GM19324 (cell line): ENCODE measurements at regions not wholly inside any gene's neighbourhood (a gene's known extent, or its start where the extent isn't known, plus 50 kb on each side); places are given as distances from the start of the nearest gene placed in this dataset.

Experiments
- ATAC-seq: cut with Tn5 transposase; IDR thresholded peaks from one replicate; pipeline ENCODE4 v1.9.1; 2021; ENCODE audit warnings: mild to moderate bottlenecking, moderate library complexity; ENCODE audit not compliant: unreplicated experiment, low FRiP score

- no peak for ATAC-seq
Observed at GRCh38 chr2:12155303-12156051, 409.0 kb downstream of the LPIN1 start.

GRCh38 chr2:12156349-12156748 lies 409.9 kb downstream of the LPIN1 start:
- no peak for ATAC-seq

- ATAC-seq: no peak
Observed at GRCh38 chr2:12161085-12161484, 414.7 kb downstream of the LPIN1 start.

- no peak for ATAC-seq
Observed at GRCh38 chr2:12162269-12163247, 416.1 kb downstream of the LPIN1 start.

GRCh38 chr2:12163866-12164265 lies 417.4 kb downstream of the LPIN1 start:
- ATAC-seq: no peak

- ATAC-seq: no peak
Observed at GRCh38 chr2:12164689-12165088, 418.3 kb downstream of the LPIN1 start.

GRCh38 chr2:12167525-12168317 lies 421.3 kb downstream of the LPIN1 start:
- no peak for ATAC-seq

GRCh38 chr2:12168354-12168753 lies 421.9 kb downstream of the LPIN1 start:
- no peak for ATAC-seq

- ATAC-seq: no peak
Observed at GRCh38 chr2:12168791-12169388, 422.5 kb downstream of the LPIN1 start.

- no peak for ATAC-seq
Observed at GRCh38 chr2:12169721-12170120, 423.3 kb downstream of the LPIN1 start.

- ATAC-seq: no peak
Observed at GRCh38 chr2:12170121-12170520, 423.7 kb downstream of the LPIN1 start.

- no peak for ATAC-seq
Observed at GRCh38 chr2:12173271-12173942, 427.0 kb downstream of the LPIN1 start.

GRCh38 chr2:12173943-12174340 lies 427.5 kb downstream of the LPIN1 start:
- no peak for ATAC-seq

- ATAC-seq: no peak
Observed at GRCh38 chr2:12175323-12175722, 428.9 kb downstream of the LPIN1 start.

- ATAC-seq: peak; percentile 60
Observed at GRCh38 chr2:12176623-12177454, 430.4 kb downstream of the LPIN1 start.

GRCh38 chr2:12177455-12178288 lies 431.2 kb downstream of the LPIN1 start:
- peak; percentile 70 for ATAC-seq

- no peak for ATAC-seq
Observed at GRCh38 chr2:12178289-12179080, 432.1 kb downstream of the LPIN1 start.
